GM12875 (cell line): ENCODE measurements at regions not wholly inside any gene's neighbourhood (a gene's known extent, or its start where the extent isn't known, plus 50 kb on each side); places are given as distances from the start of the nearest gene placed in this dataset.

ENCODE experiments used
- H3K4me3 ChIP-seq: one replicate; pipeline ENCODE4 v1.5.1; 2011; ENCODE audit warnings: low read depth, low read length, control low read depth
- CTCF ChIP-seq: IDR thresholded peaks from 2 replicates; pipeline ENCODE4 v1.5.1; 2011; ENCODE audit warnings: low read depth, mild to moderate bottlenecking, control low read depth, inconsistent platforms, low read length, moderate library complexity, borderline replicate concordance; ENCODE audit not compliant: insufficient read depth

GRCh38 chr6:21741221-21742109, 147.9 kb downstream of the SOX4 start:
- H3K4me3 ChIP-seq = no peak overlapping the region
- TF ChIP-seq CTCF = no peak

- no peak for TF ChIP-seq CTCF
- no peak overlapping the region for H3K4me3 ChIP-seq
These were observed 148.7 kb downstream of the SOX4 start for GRCh38 chr6:21742238-21742660.

GRCh38 chr6:21744331-21744730, 150.8 kb downstream of the SOX4 start:
- H3K4me3 ChIP-seq = no peak overlapping the region
- TF ChIP-seq CTCF = no peak

GRCh38 chr6:21745543-21746337, 152.2 kb downstream of the SOX4 start:
- no peak overlapping the region for H3K4me3 ChIP-seq
- no peak for TF ChIP-seq CTCF

GRCh38 chr6:21747441-21747840, 153.9 kb downstream of the SOX4 start:
- no peak for TF ChIP-seq CTCF
- H3K4me3 ChIP-seq = no peak overlapping the region

GRCh38 chr6:21748343-21749056, 154.9 kb downstream of the SOX4 start:
- TF ChIP-seq CTCF = no peak
- H3K4me3 ChIP-seq = no peak overlapping the region
